SK-N-SH treated with all-trans-retinoic acid at 6 μM for 48 hours (cell line): ENCODE measurements at regions not wholly inside any gene's neighbourhood (a gene's known extent, or its start where the extent isn't known, plus 50 kb on each side); places are given as distances from the start of the nearest gene placed in this dataset.
"Not testable (repeated sequence)": the region's sequence is repeated elsewhere in the genome, so short reads cannot be mapped to it uniquely, and the experiment has no call there.

Experiments
- ATAC-seq: fragments of 200-7000 bp; cut with Tn5 transposase; 3 replicates; pipeline ENCODE4 v1.9.1; 2020; ENCODE audit warnings: mild to moderate bottlenecking, moderate library complexity
- ARNTL ChIP-seq: fragments of 450-650 bp; formaldehyde crosslinking; IDR thresholded peaks from 2 replicates; pipeline ENCODE4 v1.5.0; 2020; ENCODE audit warnings: low read depth, mild to moderate bottlenecking, moderate library complexity, borderline replicate concordance
- BACH2 ChIP-seq: fragments of 250-450 bp; sonication (Bioruptor Pico); IDR thresholded peaks from 2 replicates; pipeline ENCODE4 v1.9.0; 2021; ENCODE audit warnings: mild to moderate bottlenecking, borderline replicate concordance
- CREB5 ChIP-seq: fragments of 250-450 bp; sonication (Bioruptor Pico); IDR thresholded peaks from 2 replicates; pipeline ENCODE4 v1.5.1; 2020; ENCODE audit warnings: low read depth, mild to moderate bottlenecking, moderate library complexity
- CSDC2 ChIP-seq: fragments of 250-450 bp; sonication (Bioruptor Pico); IDR thresholded peaks from 2 replicates; pipeline ENCODE4 v1.5.0; 2020; ENCODE audit warnings: mild to moderate bottlenecking, moderate library complexity
- CSRNP3 ChIP-seq: fragments of 250-450 bp; sonication (Bioruptor Pico); IDR thresholded peaks from 2 replicates; pipeline ENCODE4 v1.5.1; 2021; ENCODE audit warnings: mild to moderate bottlenecking, moderate library complexity
- ESRRG ChIP-seq: fragments of 250-450 bp; sonication (Bioruptor Pico); IDR thresholded peaks from 2 replicates; pipeline ENCODE4 v1.6.1; 2021; ENCODE audit warnings: mild to moderate bottlenecking
- GLIS3 ChIP-seq: fragments of 250-450 bp; sonication (Bioruptor Pico); IDR thresholded peaks from 2 replicates; pipeline ENCODE4 v1.5.0; 2020; ENCODE audit warnings: mild to moderate bottlenecking, moderate library complexity
- ISL1 ChIP-seq: fragments of 250-450 bp; sonication (Bioruptor Pico); IDR thresholded peaks from 2 replicates; pipeline ENCODE4 v2.1.2; 2022; ENCODE audit warnings: mild to moderate bottlenecking, moderate library complexity
- OSR1 ChIP-seq: fragments of 250-450 bp; sonication (Bioruptor Pico); IDR thresholded peaks from 2 replicates; pipeline ENCODE4 v1.8.0; 2022; ENCODE audit warnings: moderate library complexity, mild to moderate bottlenecking, inconsistent platforms
- PPARA ChIP-seq: fragments of 250-450 bp; sonication (Bioruptor Pico); IDR thresholded peaks from 2 replicates; pipeline ENCODE4 v1.5.0; 2020; ENCODE audit warnings: mild to moderate bottlenecking, borderline replicate concordance
- RARB ChIP-seq: fragments of 250-450 bp; sonication (Bioruptor Pico); IDR thresholded peaks from 2 replicates; pipeline ENCODE4 v1.8.0; 2021; ENCODE audit warnings: mild to moderate bottlenecking, moderate library complexity
- SNAI2 ChIP-seq: fragments of 250-450 bp; sonication (Bioruptor Pico); IDR thresholded peaks from 2 replicates; pipeline ENCODE4 v1.5.0; 2020; ENCODE audit warnings: mild to moderate bottlenecking, moderate library complexity
- TCF4 ChIP-seq: fragments of 250-450 bp; sonication (Bioruptor Pico); IDR thresholded peaks from 2 replicates; pipeline ENCODE4 v1.8.0; 2021; ENCODE audit warnings: mild to moderate bottlenecking, moderate library complexity, borderline replicate concordance
- TOX ChIP-seq: fragments of 250-450 bp; sonication (Bioruptor Pico); IDR thresholded peaks from 2 replicates; pipeline ENCODE4 v1.8.0; 2021; ENCODE audit warnings: mild to moderate bottlenecking, moderate library complexity, borderline replicate concordance
- ZC3H10 ChIP-seq: fragments of 250-450 bp; sonication (Bioruptor Pico); IDR thresholded peaks from 2 replicates; pipeline ENCODE4 v1.5.1; 2021; ENCODE audit warnings: mild to moderate bottlenecking, moderate library complexity
- ZFP3 ChIP-seq: fragments of 250-450 bp; sonication (Bioruptor Pico); IDR thresholded peaks from 2 replicates; pipeline ENCODE4 v1.5.0; 2020; ENCODE audit warnings: mild to moderate bottlenecking, moderate library complexity
- ZFP30 ChIP-seq: fragments of 450-650 bp; formaldehyde crosslinking; IDR thresholded peaks from 2 replicates; pipeline ENCODE4 v1.5.0; 2022; ENCODE audit warnings: mild to moderate bottlenecking, moderate library complexity
- ZNF565 ChIP-seq: fragments of 450-650 bp; formaldehyde crosslinking; conservative IDR thresholded peaks from 2 replicates; pipeline ENCODE4 v1.5.0; 2020; ENCODE audit warnings: low read depth, mild to moderate bottlenecking, moderate library complexity
- ZNF70 ChIP-seq: fragments of 450-650 bp; formaldehyde crosslinking; IDR thresholded peaks from 2 replicates; pipeline ENCODE4 v1.5.0; 2020; ENCODE audit warnings: mild to moderate bottlenecking, moderate library complexity
- ZNF8 ChIP-seq: fragments of 450-650 bp; formaldehyde crosslinking; IDR thresholded peaks from 2 replicates; pipeline ENCODE4 v1.5.0; 2020; ENCODE audit warnings: mild to moderate bottlenecking, moderate library complexity
- TF ChIP-seq, protein P1 (sequence below): fragments of 250-450 bp; sonication (Bioruptor Pico); IDR thresholded peaks from 2 replicates; pipeline ENCODE4 v1.8.0; 2020; ENCODE audit warnings: mild to moderate bottlenecking, moderate library complexity, borderline replicate concordance
- TF ChIP-seq, protein P2 (sequence below): fragments of 250-450 bp; sonication (Bioruptor Pico); IDR thresholded peaks from 2 replicates; pipeline ENCODE4 v1.8.0; 2021; ENCODE audit warnings: low read depth, mild to moderate bottlenecking, moderate library complexity, borderline replicate concordance
- TF ChIP-seq, protein P3 (sequence below): fragments of 250-450 bp; sonication (Bioruptor Pico); IDR thresholded peaks from 2 replicates; pipeline ENCODE4 v1.5.0; 2020; ENCODE audit warnings: mild to moderate bottlenecking, moderate library complexity

DNA sequence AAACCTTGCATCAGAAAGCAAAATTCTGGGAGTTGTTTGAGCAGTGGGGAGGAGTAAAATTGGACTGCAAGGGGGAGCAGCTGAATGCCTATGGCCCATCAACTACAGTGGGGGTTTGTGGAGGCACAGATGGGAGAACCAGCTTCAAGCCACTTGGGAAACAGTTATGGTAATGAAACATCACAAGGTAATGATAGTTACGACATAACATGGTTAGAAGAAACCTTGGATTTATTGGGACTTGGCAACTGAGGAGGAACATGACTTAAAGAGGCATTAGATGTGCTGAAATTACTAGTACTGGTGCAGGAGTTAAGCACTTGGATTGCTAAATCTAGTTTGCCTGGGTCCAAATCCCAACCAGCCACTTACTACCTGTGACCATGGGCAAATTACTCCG is 868.4 kb downstream of the KCNMA1 start:
- TF ChIP-seq, protein P1, sequence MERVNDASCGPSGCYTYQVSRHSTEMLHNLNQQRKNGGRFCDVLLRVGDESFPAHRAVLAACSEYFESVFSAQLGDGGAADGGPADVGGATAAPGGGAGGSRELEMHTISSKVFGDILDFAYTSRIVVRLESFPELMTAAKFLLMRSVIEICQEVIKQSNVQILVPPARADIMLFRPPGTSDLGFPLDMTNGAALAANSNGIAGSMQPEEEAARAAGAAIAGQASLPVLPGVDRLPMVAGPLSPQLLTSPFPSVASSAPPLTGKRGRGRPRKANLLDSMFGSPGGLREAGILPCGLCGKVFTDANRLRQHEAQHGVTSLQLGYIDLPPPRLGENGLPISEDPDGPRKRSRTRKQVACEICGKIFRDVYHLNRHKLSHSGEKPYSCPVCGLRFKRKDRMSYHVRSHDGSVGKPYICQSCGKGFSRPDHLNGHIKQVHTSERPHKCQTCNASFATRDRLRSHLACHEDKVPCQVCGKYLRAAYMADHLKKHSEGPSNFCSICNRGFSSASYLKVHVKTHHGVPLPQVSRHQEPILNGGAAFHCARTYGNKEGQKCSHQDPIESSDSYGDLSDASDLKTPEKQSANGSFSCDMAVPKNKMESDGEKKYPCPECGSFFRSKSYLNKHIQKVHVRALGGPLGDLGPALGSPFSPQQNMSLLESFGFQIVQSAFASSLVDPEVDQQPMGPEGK (CRISPR knock-in tag) = no peak
- TF ChIP-seq OSR1 (CRISPR knock-in tag) = no peak
- TF ChIP-seq SNAI2 (CRISPR knock-in tag) = no peak
- TF ChIP-seq ZNF565 (CRISPR knock-in tag) = no peak
- TF ChIP-seq ZNF70 (CRISPR knock-in tag) = no peak
- no peak for TF ChIP-seq ZC3H10 (CRISPR knock-in tag)
- no peak for TF ChIP-seq ISL1 (CRISPR knock-in tag)
- TF ChIP-seq CSRNP3 = no peak
- TF ChIP-seq TCF4 (CRISPR knock-in tag) = no peak
- no peak for TF ChIP-seq TOX
- TF ChIP-seq ESRRG (CRISPR knock-in tag) = no peak
- TF ChIP-seq, protein P2, sequence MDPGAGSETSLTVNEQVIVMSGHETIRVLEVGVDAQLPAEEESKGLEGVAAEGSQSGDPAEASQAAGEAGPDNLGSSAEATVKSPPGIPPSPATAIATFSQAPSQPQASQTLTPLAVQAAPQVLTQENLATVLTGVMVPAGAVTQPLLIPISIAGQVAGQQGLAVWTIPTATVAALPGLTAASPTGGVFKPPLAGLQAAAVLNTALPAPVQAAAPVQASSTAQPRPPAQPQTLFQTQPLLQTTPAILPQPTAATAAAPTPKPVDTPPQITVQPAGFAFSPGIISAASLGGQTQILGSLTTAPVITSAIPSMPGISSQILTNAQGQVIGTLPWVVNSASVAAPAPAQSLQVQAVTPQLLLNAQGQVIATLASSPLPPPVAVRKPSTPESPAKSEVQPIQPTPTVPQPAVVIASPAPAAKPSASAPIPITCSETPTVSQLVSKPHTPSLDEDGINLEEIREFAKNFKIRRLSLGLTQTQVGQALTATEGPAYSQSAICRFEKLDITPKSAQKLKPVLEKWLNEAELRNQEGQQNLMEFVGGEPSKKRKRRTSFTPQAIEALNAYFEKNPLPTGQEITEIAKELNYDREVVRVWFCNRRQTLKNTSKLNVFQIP = no peak
- TF ChIP-seq ARNTL (CRISPR knock-in tag) = no peak
- no peak for TF ChIP-seq ZNF8
- no peak for TF ChIP-seq CSDC2
- TF ChIP-seq PPARA (CRISPR knock-in tag) = no peak
- TF ChIP-seq CREB5 = no peak
- TF ChIP-seq GLIS3 (CRISPR knock-in tag) = no peak
- TF ChIP-seq RARB (CRISPR knock-in tag) = no peak
- ATAC-seq = no peak

DNA sequence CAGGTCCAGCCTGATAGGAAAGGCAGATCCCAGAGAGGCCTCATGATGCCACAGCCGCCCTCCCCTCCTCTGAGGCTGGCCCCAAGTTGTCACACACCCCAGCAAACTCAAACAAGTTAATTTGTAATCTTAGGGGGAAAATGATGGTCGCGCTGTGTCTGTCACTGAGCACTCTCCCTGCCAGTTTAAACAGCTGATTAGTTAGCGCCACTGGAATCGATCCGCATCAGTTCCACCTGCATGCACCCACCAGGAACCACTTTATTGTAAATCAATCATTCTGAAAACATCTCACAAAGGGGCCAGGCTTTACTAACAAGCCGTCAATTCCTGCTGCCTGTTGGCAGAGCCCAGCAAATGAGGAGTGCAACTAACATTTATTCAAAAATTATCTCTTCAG is 870.9 kb downstream of the KCNMA1 start:
- ATAC-seq = no peak
- TF ChIP-seq SNAI2 (CRISPR knock-in tag) = no peak
- TF ChIP-seq, protein P3, sequence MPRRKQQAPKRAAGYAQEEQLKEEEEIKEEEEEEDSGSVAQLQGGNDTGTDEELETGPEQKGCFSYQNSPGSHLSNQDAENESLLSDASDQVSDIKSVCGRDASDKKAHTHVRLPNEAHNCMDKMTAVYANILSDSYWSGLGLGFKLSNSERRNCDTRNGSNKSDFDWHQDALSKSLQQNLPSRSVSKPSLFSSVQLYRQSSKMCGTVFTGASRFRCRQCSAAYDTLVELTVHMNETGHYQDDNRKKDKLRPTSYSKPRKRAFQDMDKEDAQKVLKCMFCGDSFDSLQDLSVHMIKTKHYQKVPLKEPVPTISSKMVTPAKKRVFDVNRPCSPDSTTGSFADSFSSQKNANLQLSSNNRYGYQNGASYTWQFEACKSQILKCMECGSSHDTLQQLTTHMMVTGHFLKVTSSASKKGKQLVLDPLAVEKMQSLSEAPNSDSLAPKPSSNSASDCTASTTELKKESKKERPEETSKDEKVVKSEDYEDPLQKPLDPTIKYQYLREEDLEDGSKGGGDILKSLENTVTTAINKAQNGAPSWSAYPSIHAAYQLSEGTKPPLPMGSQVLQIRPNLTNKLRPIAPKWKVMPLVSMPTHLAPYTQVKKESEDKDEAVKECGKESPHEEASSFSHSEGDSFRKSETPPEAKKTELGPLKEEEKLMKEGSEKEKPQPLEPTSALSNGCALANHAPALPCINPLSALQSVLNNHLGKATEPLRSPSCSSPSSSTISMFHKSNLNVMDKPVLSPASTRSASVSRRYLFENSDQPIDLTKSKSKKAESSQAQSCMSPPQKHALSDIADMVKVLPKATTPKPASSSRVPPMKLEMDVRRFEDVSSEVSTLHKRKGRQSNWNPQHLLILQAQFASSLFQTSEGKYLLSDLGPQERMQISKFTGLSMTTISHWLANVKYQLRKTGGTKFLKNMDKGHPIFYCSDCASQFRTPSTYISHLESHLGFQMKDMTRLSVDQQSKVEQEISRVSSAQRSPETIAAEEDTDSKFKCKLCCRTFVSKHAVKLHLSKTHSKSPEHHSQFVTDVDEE (CRISPR knock-in tag) = no peak
- TF ChIP-seq CSRNP3 = no peak
- no peak for TF ChIP-seq PPARA (CRISPR knock-in tag)
- TF ChIP-seq, protein P2 = no peak
- TF ChIP-seq ZFP30 = no peak
- no peak for TF ChIP-seq BACH2 (CRISPR knock-in tag)
- TF ChIP-seq ZFP3 = no peak
- TF ChIP-seq, protein P1 (CRISPR knock-in tag) = no peak
- no peak for TF ChIP-seq GLIS3 (CRISPR knock-in tag)
- TF ChIP-seq ISL1 (CRISPR knock-in tag) = no peak
- no peak for TF ChIP-seq CSDC2
- no peak for TF ChIP-seq ZNF565 (CRISPR knock-in tag)
- TF ChIP-seq ZC3H10 (CRISPR knock-in tag) = no peak
- TF ChIP-seq ARNTL (CRISPR knock-in tag) = no peak
- TF ChIP-seq ZNF70 (CRISPR knock-in tag) = no peak
- no peak for TF ChIP-seq OSR1 (CRISPR knock-in tag)
- no peak for TF ChIP-seq CREB5
- TF ChIP-seq RARB (CRISPR knock-in tag) = no peak
- no peak for TF ChIP-seq TCF4 (CRISPR knock-in tag)

DNA sequence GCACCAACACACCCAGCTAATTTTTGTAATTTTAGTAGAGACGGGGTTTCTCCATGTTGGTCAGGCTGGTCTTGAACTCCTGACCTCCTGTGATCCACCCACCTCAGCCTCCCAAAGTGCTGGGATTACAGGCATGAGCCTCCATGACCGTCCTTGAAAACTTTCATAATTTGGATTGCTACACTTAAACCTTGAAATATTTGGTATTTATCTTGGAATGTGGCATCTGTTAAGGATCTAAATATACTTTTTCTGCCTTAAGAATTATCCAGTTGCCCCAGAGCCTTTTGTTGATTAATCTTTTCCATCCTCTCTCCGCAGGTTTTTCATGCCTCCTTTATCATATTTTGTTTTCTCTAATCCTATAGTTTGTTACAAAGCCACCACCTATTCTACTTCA is 872.7 kb downstream of the KCNMA1 start:
- not testable (repeated sequence) for ATAC-seq
